Stomach smooth muscle (tissue), 2 donors: ENCODE measurements at regions not wholly inside any gene's neighbourhood (a gene's known extent, or its start where the extent isn't known, plus 50 kb on each side); places are given as distances from the start of the nearest gene placed in this dataset.
"Not testable (repeated sequence)": the region's sequence is repeated elsewhere in the genome, so short reads cannot be mapped to it uniquely, and the experiment has no call there.

ENCODE experiments used
- H3K27ac ChIP-seq: one replicate; pipeline ENCODE4 v1.7.0; 2013; ENCODE audit warnings: mild to moderate bottlenecking, low read length, inconsistent platforms
- H3K27me3 ChIP-seq, 2 donors: one replicate each; pipeline ENCODE4 v1.7.0; 2013; ENCODE audit warnings: low read length in 2 of 2; ENCODE audit not compliant: insufficient read depth in 2 of 2, control insufficient read depth in 1 of 2
- H3K36me3 ChIP-seq, 2 donors: one replicate each; pipeline ENCODE4 v1.7.0; 2013; ENCODE audit warnings: low read length in 2 of 2; ENCODE audit not compliant: control insufficient read depth in 2 of 2, insufficient read depth in 2 of 2
- H3K4me1 ChIP-seq: one replicate; pipeline ENCODE4 v1.7.0; 2013; ENCODE audit warnings: low read length; ENCODE audit not compliant: control insufficient read depth, insufficient read depth
- H3K4me3 ChIP-seq, 2 donors: one replicate each; pipeline ENCODE4 v1.7.0; 2013; ENCODE audit warnings: low read length in 2 of 2
- H3K9ac ChIP-seq, 2 donors: one replicate each; pipeline ENCODE4 v1.7.0; 2013; ENCODE audit warnings: low read length in 2 of 2, mild to moderate bottlenecking in 1 of 2
- H3K9me3 ChIP-seq, 2 donors: one replicate each; pipeline ENCODE4 v1.7.0; 2013; ENCODE audit warnings: low read length in 2 of 2; ENCODE audit not compliant: control insufficient read depth in 2 of 2
- donor health status: healthy.
- donor health status: Pancreatic carcinoma.

GRCh38 chr3:67064105-67064504, 66.0 kb downstream of the KBTBD8 start:
- no peaks in the 10 kb centered on the region for H3K9me3 ChIP-seq

GRCh38 chr3:67067251-67067650, 69.1 kb downstream of the KBTBD8 start:
- no peaks in the 10 kb centered on the region for H3K9me3 ChIP-seq
- no peaks in the 10 kb centered on the region for H3K36me3 ChIP-seq
- no peak overlapping the region for H3K4me3 ChIP-seq
- H3K27me3 ChIP-seq: no peaks in the 10 kb centered on the region
- no peaks in the 10 kb centered on the region for H3K4me1 ChIP-seq
- no peak overlapping the region for H3K27ac ChIP-seq
- H3K9ac ChIP-seq: no peak overlapping the region

More at GRCh38 chr3:67064105-67064504, 66.0 kb downstream of the KBTBD8 start:
- Histone ChIP-seq H3K4me3 (no peak overlapping the region), H3K9ac (no peak overlapping the region), H3K4me1 (no peaks in the 10 kb centered on the region), H3K27me3 (no peaks in the 10 kb centered on the region), H3K36me3 (no peaks in the 10 kb centered on the region), H3K27ac (no peak overlapping the region)

GRCh38 chr3:67072640-67073039, 74.5 kb downstream of the KBTBD8 start:
- H3K4me1 ChIP-seq, H3K36me3 ChIP-seq, H3K27ac ChIP-seq, H3K4me3 ChIP-seq, H3K9me3 ChIP-seq, H3K27me3 ChIP-seq, H3K9ac ChIP-seq: not testable (repeated sequence)

GRCh38 chr3:67073812-67074211, 75.7 kb downstream of the KBTBD8 start:
- no peaks in the 10 kb centered on the region for H3K27me3 ChIP-seq
- no peak overlapping the region for H3K4me3 ChIP-seq
- H3K9ac ChIP-seq: no peak overlapping the region
- H3K36me3 ChIP-seq: no peaks in the 10 kb centered on the region
- no peak overlapping the region for H3K27ac ChIP-seq
- no peaks in the 10 kb centered on the region for H3K4me1 ChIP-seq
- no peaks in the 10 kb centered on the region for H3K9me3 ChIP-seq

GRCh38 chr3:67075295-67075694, 77.2 kb downstream of the KBTBD8 start:
- Histone ChIP-seq H3K9ac (no peak overlapping the region), H3K27me3 (no peaks in the 10 kb centered on the region), H3K4me1 (no peaks in the 10 kb centered on the region), H3K4me3 (no peak overlapping the region), H3K27ac (no peak overlapping the region), H3K36me3 (no peaks in the 10 kb centered on the region), H3K9me3 (no peaks in the 10 kb centered on the region)

- no peak overlapping the region for H3K27ac ChIP-seq
- no peak overlapping the region for H3K9ac ChIP-seq
- H3K36me3 ChIP-seq: no peaks in the 10 kb centered on the region
- no peaks in the 10 kb centered on the region for H3K9me3 ChIP-seq
- H3K4me3 ChIP-seq: no peak overlapping the region
- no peaks in the 10 kb centered on the region for H3K4me1 ChIP-seq
- H3K27me3 ChIP-seq: no peaks in the 10 kb centered on the region
Observed at GRCh38 chr3:67076607-67077006, 78.5 kb downstream of the KBTBD8 start.

GRCh38 chr3:67077656-67078055, 79.5 kb downstream of the KBTBD8 start:
- Histone ChIP-seq H3K4me1 (no peaks in the 10 kb centered on the region), H3K27me3 (no peaks in the 10 kb centered on the region), H3K36me3 (no peaks in the 10 kb centered on the region), H3K9me3 (no peaks in the 10 kb centered on the region), H3K4me3 (no peak overlapping the region), H3K27ac (no peak overlapping the region), H3K9ac (no peak overlapping the region)

GRCh38 chr3:67082533-67083024, 84.5 kb downstream of the KBTBD8 start:
- H3K36me3 ChIP-seq: no peaks in the 10 kb centered on the region
- no peak overlapping the region for H3K27ac ChIP-seq
- H3K9me3 ChIP-seq: no peaks in the 10 kb centered on the region
- H3K9ac ChIP-seq: no peak overlapping the region
- no peak overlapping the region for H3K4me3 ChIP-seq
- H3K27me3 ChIP-seq: no peaks in the 10 kb centered on the region
- H3K4me1 ChIP-seq: no peaks in the 10 kb centered on the region

- Histone ChIP-seq H3K27me3 (no peaks in the 10 kb centered on the region), H3K27ac (no peak overlapping the region), H3K9me3 (no peaks in the 10 kb centered on the region), H3K4me3 (no peak overlapping the region), H3K9ac (no peak overlapping the region), H3K4me1 (no peaks in the 10 kb centered on the region), H3K36me3 (no peaks in the 10 kb centered on the region)
Observed at GRCh38 chr3:67083277-67083676, 85.2 kb downstream of the KBTBD8 start.

GRCh38 chr3:67087788-67088187, 89.7 kb downstream of the KBTBD8 start:
- Histone ChIP-seq H3K9me3 (no peaks in the 10 kb centered on the region), H3K36me3 (no peaks in the 10 kb centered on the region), H3K27ac (no peak overlapping the region), H3K9ac (no peak overlapping the region), H3K4me1 (no peaks in the 10 kb centered on the region), H3K27me3 (no peaks in the 10 kb centered on the region), H3K4me3 (no peak overlapping the region)

- peaks cover 6% of the 10 kb centered on the region for H3K4me1 ChIP-seq
- H3K27ac ChIP-seq: no peak overlapping the region
- H3K36me3 ChIP-seq: no peaks in the 10 kb centered on the region
- no peak overlapping the region for H3K9ac ChIP-seq
- H3K27me3 ChIP-seq: no peaks in the 10 kb centered on the region
- H3K4me3 ChIP-seq: no peak overlapping the region
- no peaks in the 10 kb centered on the region for H3K9me3 ChIP-seq
Observed at GRCh38 chr3:67090474-67090873, 92.4 kb downstream of the KBTBD8 start.
